Panc1 (cell line): ENCODE measurements at regions not wholly inside any gene's neighbourhood (a gene's known extent, or its start where the extent isn't known, plus 50 kb on each side); places are given as distances from the start of the nearest gene placed in this dataset.

Experiments
- ATAC-seq: fragments of 200-7000 bp; cut with Tn5 transposase; 2 replicates; pipeline ENCODE4 v1.9.1; 2020; ENCODE audit warnings: mild to moderate bottlenecking, moderate library complexity
- BruUV-seq: library from RNA; stranded (reverse); fragments of 400-500 nt; replicated peaks from 2 replicates; lab custom pipeline; 2021; lab: Mats Ljungman, UMichigan
- CTCF ChIA-PET: fragments of 300-600 bp; sonication (Branson Sonifier 250); formaldehyde crosslinking; loops from one replicate; lab custom pipeline; 2022; ENCODE audit warnings: antibody characterized with exemption; lab: Charles Lee
- POLR2A ChIA-PET: fragments of 300-600 bp; sonication (Branson Sonifier 250); formaldehyde crosslinking; loops from one replicate; lab custom pipeline; 2022; ENCODE audit warnings: antibody characterized with exemption; lab: Charles Lee
- DNase-seq: peaks from one replicate; pipeline ENCODE4 v3.0.0-alpha.2; 2010; ENCODE audit warnings: low read depth, low spot score
- H3K27ac ChIP-seq: 2 replicates; pipeline ENCODE4 v1.5.1; 2011; ENCODE audit warnings: mild to moderate bottlenecking, low read length, inconsistent platforms
- H3K27me3 ChIP-seq: fragments of 200-500 bp; sonication (Bioruptor generic); 2 replicates; pipeline ENCODE4 v1.6.0; 2014; ENCODE audit warnings: low read length, inconsistent platforms; ENCODE audit not compliant: control insufficient read depth, insufficient read depth
- H3K36me3 ChIP-seq: fragments of 200-500 bp; sonication (Bioruptor generic); 2 replicates; pipeline ENCODE4 v1.5.1; 2014; ENCODE audit warnings: inconsistent platforms, mild to moderate bottlenecking, low read length, moderate library complexity; ENCODE audit not compliant: control insufficient read depth, insufficient read depth
- H3K4me1 ChIP-seq: 2 replicates; pipeline ENCODE4 v1.5.1; 2011; ENCODE audit warnings: inconsistent platforms, mild to moderate bottlenecking, low read length, moderate library complexity; ENCODE audit not compliant: control insufficient read depth, insufficient read depth
- H3K4me3 ChIP-seq, 2 experiments: 2 replicates each; pipeline ENCODE4 v1.5.1; 2011 to 2012; ENCODE audit warnings: low read depth in 2 of 2, low read length in 2 of 2, mild to moderate bottlenecking in 2 of 2, inconsistent platforms in 1 of 2, moderate library complexity in 1 of 2
- H3K9me3 ChIP-seq: fragments of 200-500 bp; sonication (Bioruptor generic); 2 replicates; pipeline ENCODE4 v1.5.1; 2014; ENCODE audit warnings: low read depth, mild to moderate bottlenecking, inconsistent platforms, low read length, moderate library complexity; ENCODE audit not compliant: control insufficient read depth, insufficient read depth
- CTCF ChIP-seq: fragments of 450-650 bp; IDR thresholded peaks from 2 replicates; pipeline ENCODE4 v1.5.1; 2017; ENCODE audit warnings: mild to moderate bottlenecking
- POLR2AphosphoS5 ChIP-seq: IDR thresholded peaks from 2 replicates; pipeline ENCODE4 v1.6.1; 2012; ENCODE audit warnings: mild to moderate bottlenecking, low read depth, low read length, moderate library complexity
- REST ChIP-seq, 2 experiments: IDR thresholded peaks; 2 replicates each; pipeline ENCODE4 v1.6.1; 2011 to 2012; ENCODE audit warnings: low read depth in 2 of 2, control low read depth in 1 of 2, low read length in 1 of 2, mild to moderate bottlenecking in 1 of 2, moderate library complexity in 1 of 2; ENCODE audit not compliant: insufficient read depth in 1 of 2
- SIN3A ChIP-seq: IDR thresholded peaks from 2 replicates; pipeline ENCODE4 v1.6.1; 2012; ENCODE audit warnings: low read depth, mild to moderate bottlenecking, low read length, moderate library complexity, borderline replicate concordance; ENCODE audit not compliant: insufficient read depth
- TCF7L2 ChIP-seq: IDR thresholded peaks from 2 replicates; pipeline ENCODE4 v1.6.1; 2011; ENCODE audit warnings: mild to moderate bottlenecking, low read depth, low read length, inconsistent platforms
- in situ Hi-C: cut with HindIII; loops from 2 replicates; pipeline ENCODE4 v1.10.0; 2016; ENCODE audit warnings: low sequenced_read_pairs, low pct_unique_long_range_greater_than_20kb
- intact Hi-C: fragments of 100-400 bp; cut with micrococcal nuclease; formaldehyde crosslinking; loops from one replicate; pipeline ENCODE4 v1.10.0; 2022; ENCODE audit not compliant: unreplicated experiment

- H3K9me3 ChIP-seq: no peaks in the 10 kb centered on the region
- no peaks in the 10 kb centered on the region; the same call in 1 of the 2 replicates for H3K27me3 ChIP-seq
- H3K36me3 ChIP-seq: no peaks in the 10 kb centered on the region
- H3K4me3 ChIP-seq: no peak overlapping the region
- no peaks in the 10 kb centered on the region for H3K4me1 ChIP-seq
- intact Hi-C loops: no loop called here
- ChIA-PET POLR2A (no interaction called here), CTCF (no interaction called here)
- no peak for ATAC-seq
- in situ Hi-C loops: no loop called here
- H3K27ac ChIP-seq: no peak overlapping the region
- TF ChIP-seq SIN3A (no peak), CTCF (no peak)
- no TSS peak for BruUV-seq
- DNase-seq: no peak
Observed at GRCh38 chr10:128612631-128613030, 486.4 kb upstream of the MKI67 start.

- ChIA-PET POLR2A (no interaction called here), CTCF (no interaction called here)
- no peak for TF ChIP-seq CTCF
- TF ChIP-seq SIN3A: no peak
- no peak for TF ChIP-seq TCF7L2
- TF ChIP-seq POLR2AphosphoS5: no peak
- TF ChIP-seq REST (IDR thresholded peaks at IDR 0.05; ENCODE audit: insufficient read depth in 1 of 2, low read depth in 2 of 2, low read length in 1 of 2): no peak
- no peak overlapping the region for H3K4me3 ChIP-seq
- intact Hi-C loops (no loop called here), in situ Hi-C loops (no loop called here)
- no TSS peak for BruUV-seq
- H3K36me3 ChIP-seq: no peaks in the 10 kb centered on the region
- DNase-seq: no peak
- no peak overlapping the region for H3K27ac ChIP-seq
- H3K27me3 ChIP-seq: no peaks in the 10 kb centered on the region
- ATAC-seq: no peak
- no peaks in the 10 kb centered on the region for H3K9me3 ChIP-seq
- no peaks in the 10 kb centered on the region for H3K4me1 ChIP-seq
Observed at GRCh38 chr10:128614016-128614605, 487.9 kb upstream of the MKI67 start.
